B cell (primary cell): ENCODE measurements at regions not wholly inside any gene's neighbourhood (a gene's known extent, or its start where the extent isn't known, plus 50 kb on each side); places are given as distances from the start of the nearest gene placed in this dataset.

Experiments used
- EZH2 ChIP-seq: IDR thresholded peaks from 2 replicates; pipeline ENCODE4 v1.6.1; 2012; ENCODE audit warnings: borderline replicate concordance, low read depth, mild to moderate bottlenecking, moderate library complexity, low read length; ENCODE audit not compliant: insufficient read depth, poor library complexity, severe bottlenecking
- TF ChIP-seq, protein P1 (sequence below): fragments of 200-600 bp; IDR thresholded peaks from one replicate; pipeline ENCODE4 v1.8.0; 2022; ENCODE audit warnings: antibody characterized with exemption, mild to moderate bottlenecking

DNA sequence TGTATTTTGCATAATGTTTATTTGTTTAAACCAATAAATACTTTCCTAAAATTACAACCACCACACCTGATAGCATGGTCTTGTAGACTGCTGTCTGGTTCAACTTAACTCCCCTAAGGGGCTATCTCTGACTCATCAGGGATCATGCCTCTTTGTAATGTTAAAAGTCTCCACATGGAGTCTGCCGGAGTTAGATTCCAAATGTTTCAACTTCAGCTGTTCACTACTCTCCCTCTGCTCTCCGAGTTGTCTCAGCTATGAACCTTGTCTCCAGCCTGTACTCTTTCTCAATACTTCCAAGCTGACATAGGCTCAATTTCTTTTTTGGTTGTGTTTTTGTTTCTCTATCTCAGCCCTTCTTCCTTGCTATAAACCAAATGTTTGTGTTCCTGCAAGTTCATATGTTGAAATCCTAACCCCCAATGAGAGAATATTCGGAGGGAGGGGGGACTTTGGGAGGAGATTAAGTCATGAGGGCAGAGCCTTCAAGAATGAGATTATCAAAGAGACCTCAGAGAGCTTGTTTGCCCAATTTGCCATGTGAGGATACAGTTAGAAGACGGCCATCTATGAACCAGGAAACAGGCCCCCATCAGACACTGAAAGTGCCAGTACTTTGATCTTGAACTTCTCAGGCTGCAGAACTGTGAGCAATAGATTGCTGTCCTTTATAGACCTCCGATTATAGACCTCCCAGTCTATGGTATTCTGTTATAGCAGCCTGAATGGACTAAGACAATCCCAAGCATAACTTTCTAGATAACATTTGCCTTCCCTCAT, 858.2 kb downstream of the VRK1 start:
- TF ChIP-seq, protein P1, sequence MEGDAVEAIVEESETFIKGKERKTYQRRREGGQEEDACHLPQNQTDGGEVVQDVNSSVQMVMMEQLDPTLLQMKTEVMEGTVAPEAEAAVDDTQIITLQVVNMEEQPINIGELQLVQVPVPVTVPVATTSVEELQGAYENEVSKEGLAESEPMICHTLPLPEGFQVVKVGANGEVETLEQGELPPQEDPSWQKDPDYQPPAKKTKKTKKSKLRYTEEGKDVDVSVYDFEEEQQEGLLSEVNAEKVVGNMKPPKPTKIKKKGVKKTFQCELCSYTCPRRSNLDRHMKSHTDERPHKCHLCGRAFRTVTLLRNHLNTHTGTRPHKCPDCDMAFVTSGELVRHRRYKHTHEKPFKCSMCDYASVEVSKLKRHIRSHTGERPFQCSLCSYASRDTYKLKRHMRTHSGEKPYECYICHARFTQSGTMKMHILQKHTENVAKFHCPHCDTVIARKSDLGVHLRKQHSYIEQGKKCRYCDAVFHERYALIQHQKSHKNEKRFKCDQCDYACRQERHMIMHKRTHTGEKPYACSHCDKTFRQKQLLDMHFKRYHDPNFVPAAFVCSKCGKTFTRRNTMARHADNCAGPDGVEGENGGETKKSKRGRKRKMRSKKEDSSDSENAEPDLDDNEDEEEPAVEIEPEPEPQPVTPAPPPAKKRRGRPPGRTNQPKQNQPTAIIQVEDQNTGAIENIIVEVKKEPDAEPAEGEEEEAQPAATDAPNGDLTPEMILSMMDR: no peak
- no peak for TF ChIP-seq EZH2
